Stomach (tissue), 8 donors: ENCODE measurements at regions not wholly inside any gene's neighbourhood (a gene's known extent, or its start where the extent isn't known, plus 50 kb on each side); places are given as distances from the start of the nearest gene placed in this dataset.

ENCODE experiments used
- DNase-seq, 2 donors: peaks; one replicate each; pipeline versions ENCODE4 v3.0.0 to v3.0.0-alpha.2; 2013 to 2019
- H3K27ac ChIP-seq, 5 donors: fragments of 200-600 bp in 4 of 5; sonication (generic) in 4 of 5; one replicate each; pipeline ENCODE4 v1.5.1; 2013 to 2019; ENCODE audit warnings: mild to moderate bottlenecking in 1 of 5, moderate library complexity in 1 of 5
- H3K27me3 ChIP-seq, 3 donors: fragments of 200-600 bp; sonication (generic); one replicate each; pipeline ENCODE4 v1.5.1; 2017 to 2019; ENCODE audit warnings: mixed run types in 1 of 3
- H3K36me3 ChIP-seq, 4 donors: fragments of 200-600 bp; sonication (generic); 1 replicate in 3 of 4; 2 replicates in 1 of 4; pipeline ENCODE4 v1.5.1; 2016 to 2019
- H3K4me1 ChIP-seq, 4 donors: fragments of 200-600 bp; sonication (generic); one replicate each; pipeline ENCODE4 v1.5.1; 2016 to 2019
- H3K4me3 ChIP-seq, 4 donors: fragments of 200-600 bp; sonication (generic) in 3 of 4; one replicate each; pipeline ENCODE4 v1.5.1; 2016 to 2019; ENCODE audit warnings: mild to moderate bottlenecking in 1 of 4
- H3K9me3 ChIP-seq, 4 donors: fragments of 200-600 bp; sonication (generic); one replicate each; pipeline ENCODE4 v1.5.1; 2016 to 2019
- EP300 ChIP-seq: sonication (generic); formaldehyde crosslinking; IDR thresholded peaks from one replicate; pipeline ENCODE4 v1.6.1; 2017; ENCODE audit warnings: antibody characterized with exemption
- POLR2A ChIP-seq, 4 donors: fragments of 450-650 bp; IDR thresholded peaks; one replicate each; pipeline ENCODE4 v1.6.1; 2016; ENCODE audit warnings: antibody characterized with exemption in 4 of 4, control low read depth in 2 of 4, mild to moderate bottlenecking in 1 of 4, moderate library complexity in 1 of 4
- POLR2AphosphoS5 ChIP-seq, 3 donors: sonication (generic); formaldehyde crosslinking; IDR thresholded peaks; one replicate each; pipeline ENCODE4 v1.6.1; 2016; ENCODE audit warnings: antibody characterized with exemption in 3 of 3
- WGBS, 5 donors: extraction: QIAGEN DNeasy Blood & Tissue Kit in 3 of 5; methylation state at CpG; one replicate each; pipeline versions ENCODE4 v1.1.5 to v1.1.7; 2013 to 2018; 5-methylcytosine and 5-hydroxymethylcytosine counted together
- intact Hi-C: fragments of 100-400 bp; cut with DNase I; formaldehyde crosslinking; loops from one replicate; pipeline ENCODE4 v1.15.1; 2023; ENCODE audit warnings: low total_unique reads
- TF ChIP-seq, protein P1 (sequence below), 7 experiments: fragments of 450-650 bp in 4 of 7; fragments of 200-600 bp in 3 of 7; sonication (generic) in 3 of 7; IDR thresholded peaks; one replicate each; pipeline ENCODE4 v1.5.1; 2016 to 2019; ENCODE audit warnings: antibody characterized with exemption in 7 of 7, control low read depth in 2 of 7, mild to moderate bottlenecking in 1 of 7
- donor health status: healthy with polysubstance abuse.
- donor health status: Bipolar disorder and iron deficiency.
- donor health status: healthy.

DNA sequence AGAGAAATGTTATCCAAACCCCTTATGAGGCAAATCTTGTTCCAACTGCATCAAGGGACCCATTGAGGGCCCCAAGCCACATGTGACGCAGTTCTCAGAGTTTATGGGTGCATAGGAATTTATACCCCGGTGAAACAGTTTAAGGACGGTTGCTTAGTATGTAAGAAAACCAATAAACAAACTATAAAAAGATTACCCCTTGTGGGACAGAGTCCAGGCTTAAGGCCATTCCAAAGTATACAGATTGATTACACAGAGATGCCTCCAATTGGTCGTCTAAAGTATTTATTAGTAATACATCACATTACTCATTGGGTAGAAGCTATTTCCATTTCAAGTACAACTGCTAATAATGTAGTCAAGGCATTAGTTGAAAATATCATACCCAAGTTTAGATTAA is 885.0 kb upstream of the MDGA2 start:
- Histone ChIP-seq H3K27ac (no peak overlapping the region), H3K36me3 (no peaks in the 10 kb centered on the region), H3K4me3 (no peak overlapping the region), H3K9me3 (peaks cover 0 to 22% (median 0%) of the 10 kb centered on the region in 4 donors), H3K4me1 (no peaks in the 10 kb centered on the region), H3K27me3 (no peaks in the 10 kb centered on the region)
- WGBS, 5 donors, result 61 to 76% (median 70%) methylated on average over 4 of the region's 4 CpGs
- TF ChIP-seq, protein P1, sequence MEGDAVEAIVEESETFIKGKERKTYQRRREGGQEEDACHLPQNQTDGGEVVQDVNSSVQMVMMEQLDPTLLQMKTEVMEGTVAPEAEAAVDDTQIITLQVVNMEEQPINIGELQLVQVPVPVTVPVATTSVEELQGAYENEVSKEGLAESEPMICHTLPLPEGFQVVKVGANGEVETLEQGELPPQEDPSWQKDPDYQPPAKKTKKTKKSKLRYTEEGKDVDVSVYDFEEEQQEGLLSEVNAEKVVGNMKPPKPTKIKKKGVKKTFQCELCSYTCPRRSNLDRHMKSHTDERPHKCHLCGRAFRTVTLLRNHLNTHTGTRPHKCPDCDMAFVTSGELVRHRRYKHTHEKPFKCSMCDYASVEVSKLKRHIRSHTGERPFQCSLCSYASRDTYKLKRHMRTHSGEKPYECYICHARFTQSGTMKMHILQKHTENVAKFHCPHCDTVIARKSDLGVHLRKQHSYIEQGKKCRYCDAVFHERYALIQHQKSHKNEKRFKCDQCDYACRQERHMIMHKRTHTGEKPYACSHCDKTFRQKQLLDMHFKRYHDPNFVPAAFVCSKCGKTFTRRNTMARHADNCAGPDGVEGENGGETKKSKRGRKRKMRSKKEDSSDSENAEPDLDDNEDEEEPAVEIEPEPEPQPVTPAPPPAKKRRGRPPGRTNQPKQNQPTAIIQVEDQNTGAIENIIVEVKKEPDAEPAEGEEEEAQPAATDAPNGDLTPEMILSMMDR (IDR thresholded peaks at IDR 0.05), result no peak
- TF ChIP-seq POLR2A (IDR thresholded peaks at IDR 0.05), result no peak
- no peak for TF ChIP-seq EP300
- no peak for TF ChIP-seq POLR2AphosphoS5 (IDR thresholded peaks at IDR 0.05)
- intact Hi-C loops, result no loop called here
- no peak for DNase-seq

DNA sequence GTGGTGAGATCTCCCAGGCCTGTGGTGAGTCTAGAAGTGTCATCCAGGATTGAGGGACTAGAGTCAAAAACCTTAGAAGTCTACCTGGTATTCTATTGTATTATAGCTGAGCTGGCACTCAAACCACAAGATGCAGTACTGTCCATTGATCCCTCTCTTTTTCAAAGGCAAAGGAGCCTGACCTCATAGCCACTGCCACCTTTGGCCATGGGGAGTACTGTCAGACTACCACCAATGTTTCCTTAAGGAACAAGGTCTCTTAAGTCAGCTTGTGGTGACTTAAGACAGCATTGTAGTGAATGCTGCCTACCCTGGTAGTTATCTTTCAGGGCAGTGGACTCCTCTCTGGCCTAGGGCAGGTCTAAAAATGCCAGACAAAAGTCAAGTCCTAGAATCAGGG is 878.0 kb upstream of the MDGA2 start:
- no peak for TF ChIP-seq EP300
- TF ChIP-seq, protein P1 (IDR thresholded peaks at IDR 0.05), result no peak
- no peak for TF ChIP-seq POLR2AphosphoS5 (IDR thresholded peaks at IDR 0.05)
- no peak for TF ChIP-seq POLR2A (IDR thresholded peaks at IDR 0.05)
- no peaks in the 10 kb centered on the region for H3K4me1 ChIP-seq
- H3K9me3 ChIP-seq, result peaks cover 0 to 17% (median 9%) of the 10 kb centered on the region in 4 donors
- intact Hi-C loops, result no loop called here
- DNase-seq, result no peak
- H3K27me3 ChIP-seq, result no peaks in the 10 kb centered on the region
- no peaks in the 10 kb centered on the region for H3K36me3 ChIP-seq
- H3K27ac ChIP-seq, result no peak overlapping the region
- no peak overlapping the region for H3K4me3 ChIP-seq

DNA sequence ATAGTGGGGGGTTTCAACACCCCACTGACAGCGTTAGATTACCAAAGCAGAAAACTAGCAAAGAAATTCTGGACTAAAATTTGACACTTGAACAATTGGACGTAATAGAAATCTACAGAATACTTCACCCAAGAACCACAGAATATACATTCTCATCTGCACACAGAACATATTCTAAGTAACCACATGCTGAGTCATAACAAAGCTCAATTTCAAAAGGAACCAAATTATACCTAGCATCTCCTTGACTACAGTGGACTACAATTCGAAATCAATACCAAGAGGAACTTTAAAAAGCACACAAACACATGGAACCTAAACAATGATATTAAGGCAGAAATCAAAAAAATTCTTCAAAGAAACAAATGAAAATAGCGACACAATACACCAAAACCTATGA is 871.6 kb upstream of the MDGA2 start:
- DNase-seq, result no peak
- Histone ChIP-seq H3K4me3 (no peak overlapping the region), H3K36me3 (no peaks in the 10 kb centered on the region), H3K27me3 (no peaks in the 10 kb centered on the region), H3K4me1 (no peaks in the 10 kb centered on the region), H3K27ac (no peak overlapping the region), H3K9me3 (peaks cover 0 to 8% (median 0%) of the 10 kb centered on the region in 4 donors)
- 64 to 76% (median 73%) methylated on average over 4 of the region's 4 CpGs for WGBS, 5 donors
- no peak for TF ChIP-seq EP300
- TF ChIP-seq, protein P1 (IDR thresholded peaks at IDR 0.05), result no peak
- TF ChIP-seq POLR2AphosphoS5 (IDR thresholded peaks at IDR 0.05), result no peak
- TF ChIP-seq POLR2A (IDR thresholded peaks at IDR 0.05), result no peak
- intact Hi-C loops, result no loop called here

DNA sequence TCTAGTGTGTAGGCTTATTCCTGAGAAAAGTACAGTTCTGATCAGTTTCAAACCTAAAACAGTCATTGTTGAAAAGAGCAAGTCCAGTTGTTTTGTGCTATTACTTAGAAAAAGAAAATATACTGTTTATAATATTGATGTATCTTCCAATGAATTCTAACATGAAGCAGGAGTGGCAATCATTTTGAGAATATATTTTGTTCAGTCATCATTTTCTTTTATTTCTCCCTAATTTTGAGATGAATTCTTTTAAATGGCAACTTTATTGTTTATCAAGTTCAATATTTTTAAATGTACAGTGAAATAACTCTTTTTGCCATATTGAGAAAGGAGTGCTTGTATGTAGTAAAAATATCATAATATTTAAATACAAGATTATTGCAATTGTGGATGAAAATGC is 862.2 kb upstream of the MDGA2 start:
- H3K27ac ChIP-seq, result no peak overlapping the region
- H3K9me3 ChIP-seq, result peaks cover 0 to 12% (median 0%) of the 10 kb centered on the region in 4 donors
- no peaks in the 10 kb centered on the region for H3K36me3 ChIP-seq
- no peaks in the 10 kb centered on the region for H3K27me3 ChIP-seq
- no peak overlapping the region for H3K4me3 ChIP-seq
- no peak for DNase-seq
- no peaks in the 10 kb centered on the region for H3K4me1 ChIP-seq
- intact Hi-C loops, result no loop called here
- TF ChIP-seq, protein P1 (IDR thresholded peaks at IDR 0.05), result no peak
- no peak for TF ChIP-seq POLR2A (IDR thresholded peaks at IDR 0.05)
- no peak for TF ChIP-seq POLR2AphosphoS5 (IDR thresholded peaks at IDR 0.05)
- TF ChIP-seq EP300, result no peak
